CD4-positive, alpha-beta T cell treated with Interleukin-17A for 4 hours (primary cell): ENCODE measurements at regions not wholly inside any gene's neighbourhood (a gene's known extent, or its start where the extent isn't known, plus 50 kb on each side); places are given as distances from the start of the nearest gene placed in this dataset.
"Not testable (repeated sequence)": the region's sequence is repeated elsewhere in the genome, so short reads cannot be mapped to it uniquely, and the experiment has no call there.

Experiments
- DNase-seq: peaks from one replicate; pipeline ENCODE4 v3.0.0-alpha.2; 2020; ENCODE audit warnings: mixed read lengths

DNA sequence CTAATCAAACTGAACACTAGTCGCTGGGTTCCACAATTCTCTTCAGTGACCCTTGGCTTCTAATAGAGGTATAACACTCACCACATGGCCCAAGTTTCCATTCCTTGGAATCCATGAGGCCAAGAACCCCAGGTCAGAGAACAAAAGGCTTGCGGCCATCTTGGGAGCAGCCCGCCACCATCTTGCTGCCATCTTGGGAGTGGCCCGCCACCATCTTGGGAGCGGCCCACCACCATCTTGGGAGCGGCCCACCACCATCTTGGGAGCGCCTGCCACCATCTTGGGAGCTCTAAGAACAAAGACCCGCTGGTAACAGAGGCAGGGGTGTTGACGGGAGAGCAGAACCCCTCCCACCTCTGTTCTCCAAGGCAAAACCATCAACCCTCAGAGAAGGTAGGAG lies 493.4 kb downstream of the MATN1 start:
- DNase-seq = no peak

DNA sequence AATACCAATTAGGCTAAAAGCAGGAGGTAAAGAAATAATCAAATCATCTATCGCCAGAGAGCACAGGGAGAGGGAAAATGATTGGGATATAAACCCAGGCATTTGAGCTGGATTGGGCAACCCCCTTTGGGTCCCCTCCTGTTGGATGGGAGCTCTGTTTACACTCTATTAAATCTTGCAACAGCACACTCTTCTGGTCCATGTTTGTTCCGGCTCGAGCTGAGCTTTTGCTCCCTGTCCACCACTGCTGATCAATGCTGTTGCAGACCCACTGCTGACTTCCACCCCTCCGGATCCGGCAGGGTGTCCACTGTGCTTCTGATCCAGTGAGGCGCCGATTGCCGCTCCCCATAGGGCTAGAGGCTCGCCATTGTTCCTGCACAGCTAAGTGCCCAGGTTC lies 493.8 kb downstream of the MATN1 start:
- DNase-seq = no peak

DNA sequence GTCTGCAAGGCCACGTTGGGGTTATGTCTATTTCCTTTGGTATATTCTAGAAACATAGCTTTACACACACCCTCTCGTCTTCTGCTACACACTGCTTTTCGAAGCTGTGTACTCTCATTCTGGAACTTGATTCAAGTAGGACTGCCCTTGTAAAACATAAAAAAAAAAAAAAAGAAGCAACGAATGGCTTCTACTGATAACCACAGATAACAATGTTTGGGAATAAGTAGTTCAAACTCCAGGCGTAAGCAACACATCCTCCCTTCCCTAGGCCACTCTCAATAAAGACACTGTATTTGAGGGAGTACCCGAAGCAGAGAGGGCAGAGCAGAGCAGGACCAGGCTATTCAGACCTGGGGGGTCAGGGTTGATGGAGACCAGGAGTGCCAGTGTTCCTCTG lies 496.7 kb downstream of the MATN1 start:
- DNase-seq = no peak

DNA sequence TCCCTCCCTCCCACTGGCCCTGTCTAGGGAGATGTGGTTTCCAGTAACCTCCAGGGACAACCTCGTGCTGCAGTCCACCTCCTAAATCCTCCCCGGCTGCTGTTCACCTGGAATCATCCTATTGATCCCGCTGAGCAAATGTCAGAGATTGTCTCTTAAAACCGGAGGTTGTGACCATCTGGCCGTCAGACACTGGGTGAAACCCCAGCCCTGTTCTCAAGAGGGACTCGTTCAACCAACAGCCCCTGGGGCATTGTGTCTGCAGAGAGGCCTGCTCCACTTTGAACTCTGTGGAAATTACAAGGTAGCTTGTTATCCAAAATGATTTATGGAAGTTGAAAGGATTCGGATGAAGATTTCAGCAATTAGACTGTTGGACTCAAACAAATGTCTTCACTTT lies 498.0 kb downstream of the MATN1 start:
- DNase-seq = no peak

DNA sequence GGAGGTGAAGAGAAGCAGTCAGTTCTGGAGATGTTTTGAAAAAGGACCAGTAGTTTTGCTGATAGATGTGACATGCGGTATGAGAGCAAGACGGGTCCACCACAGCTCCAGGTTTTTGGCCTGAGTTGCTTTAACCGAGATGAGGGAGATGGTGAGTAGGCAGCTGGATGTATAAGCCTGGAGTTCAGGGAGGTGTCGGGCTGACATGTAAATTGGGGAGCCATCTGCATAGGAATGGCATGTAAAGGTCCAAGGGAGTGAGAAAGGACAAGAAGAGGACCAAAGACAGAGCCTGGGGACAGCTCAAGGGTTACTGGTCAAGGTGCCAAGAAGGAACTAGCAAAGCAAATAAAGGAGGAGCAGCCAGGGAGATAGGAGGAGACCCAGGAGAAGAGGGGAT lies 503.7 kb downstream of the MATN1 start:
- no peak for DNase-seq

DNA sequence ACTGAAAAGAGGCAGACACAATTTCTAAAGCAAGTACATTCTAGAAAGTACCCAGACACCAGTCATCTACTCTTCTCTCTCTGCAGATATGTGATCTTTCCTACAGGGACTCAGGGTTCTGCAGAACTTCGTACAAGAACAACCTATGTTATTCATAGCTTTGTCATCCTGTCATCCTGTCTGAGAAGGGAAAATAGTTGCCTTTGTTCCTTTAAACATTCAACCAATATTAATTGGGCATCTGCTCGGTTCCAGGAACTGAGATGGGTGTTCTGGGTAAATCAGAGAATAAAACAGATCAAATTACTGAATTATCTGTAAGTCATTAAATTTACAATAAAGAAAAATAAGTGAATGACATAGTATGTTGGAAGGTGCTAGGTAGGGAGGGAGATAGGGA lies 504.9 kb downstream of the MATN1 start:
- DNase-seq = no peak

DNA sequence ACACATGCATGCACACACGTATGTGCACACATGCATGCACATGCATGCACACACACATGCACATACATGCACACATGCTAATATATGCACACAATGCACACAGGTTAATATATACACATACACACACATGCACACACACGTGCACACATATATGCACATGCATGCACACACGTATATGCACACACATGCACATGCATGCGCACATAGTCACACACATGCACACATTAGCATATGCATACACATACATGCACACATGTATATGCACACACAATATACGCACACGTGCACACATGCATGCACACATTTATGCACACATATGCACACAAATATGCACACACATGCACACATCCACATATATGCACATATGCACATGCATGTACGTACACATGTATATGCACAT lies 506.8 kb downstream of the MATN1 start:
- no peak for DNase-seq

DNA sequence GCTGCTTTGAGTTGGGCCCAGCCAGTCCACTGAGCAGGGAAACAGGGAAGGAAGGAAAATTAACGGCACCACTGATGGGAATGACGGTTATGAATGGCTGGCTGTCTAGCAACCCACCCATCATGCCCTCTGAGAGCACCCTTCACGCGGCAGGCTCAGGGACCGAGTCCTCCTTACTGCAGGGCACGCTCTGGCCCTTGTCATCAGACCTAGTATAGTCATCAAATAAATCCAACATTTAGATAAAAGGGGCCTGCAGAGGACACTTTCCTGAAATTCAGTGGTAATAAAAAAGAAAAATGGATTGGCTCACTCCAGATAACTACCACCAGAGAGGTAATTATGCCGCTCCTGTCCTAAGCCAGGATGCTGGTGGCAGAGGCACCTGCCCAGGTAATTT lies 509.4 kb downstream of the MATN1 start:
- no peak for DNase-seq

DNA sequence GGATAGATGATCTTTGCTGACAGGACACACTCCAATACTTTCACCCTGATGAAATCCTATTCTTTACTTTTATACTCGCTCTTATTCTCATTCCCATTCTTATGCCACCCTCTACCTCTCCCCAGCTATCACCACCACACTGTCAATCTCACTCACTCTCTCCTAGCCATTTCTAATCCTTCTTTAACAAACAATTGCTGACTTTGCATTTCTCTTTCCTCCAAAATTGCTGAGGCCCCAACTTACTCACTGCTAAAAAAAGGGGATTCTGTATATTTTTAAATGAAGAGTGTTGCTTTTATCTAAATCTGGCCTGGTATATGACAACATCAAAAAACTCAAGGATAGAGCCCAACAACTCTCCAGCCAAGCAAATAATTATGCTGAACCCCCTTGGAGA lies 515.4 kb downstream of the MATN1 start:
- not testable (repeated sequence) for DNase-seq

DNA sequence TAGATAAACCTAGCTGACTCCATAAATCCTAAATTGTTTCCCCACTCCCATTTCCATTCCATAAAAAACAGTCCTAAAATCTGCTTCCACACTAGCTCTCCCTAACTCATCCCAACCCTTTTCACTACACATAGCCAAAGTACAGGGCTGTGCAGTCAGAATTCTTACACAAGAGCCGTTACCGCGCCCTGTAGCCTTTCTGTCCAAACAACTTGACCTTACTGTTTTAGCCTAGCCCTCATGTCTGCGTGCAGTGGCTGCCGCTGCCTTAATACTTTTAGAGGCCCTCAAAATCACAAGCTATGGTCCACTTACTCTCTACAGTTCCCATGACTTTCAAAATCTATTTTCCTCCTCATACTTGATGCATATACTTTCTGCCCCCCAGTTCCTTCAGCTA lies 516.8 kb downstream of the MATN1 start:
- DNase-seq = not testable (repeated sequence)

DNA sequence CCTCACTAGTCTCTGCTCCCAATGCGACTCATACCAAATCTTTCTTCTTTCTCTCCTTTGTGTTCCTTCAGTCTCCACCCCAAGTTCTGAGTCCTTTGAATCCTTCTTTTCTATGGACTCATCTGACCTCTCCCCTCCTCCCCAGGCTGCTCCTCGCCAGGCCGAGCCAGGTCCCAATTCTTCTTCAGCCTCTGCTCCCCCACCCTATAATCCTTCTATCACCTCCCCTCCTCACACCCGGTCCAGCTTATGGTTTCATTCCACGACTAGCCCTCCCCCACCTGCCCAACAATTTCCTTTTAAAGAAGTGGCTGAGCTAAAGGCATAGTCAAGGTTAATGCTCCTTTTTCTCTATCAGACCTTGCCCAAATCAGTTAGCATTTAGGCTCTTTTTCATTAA lies 518.5 kb downstream of the MATN1 start:
- not testable (repeated sequence) for DNase-seq

DNA sequence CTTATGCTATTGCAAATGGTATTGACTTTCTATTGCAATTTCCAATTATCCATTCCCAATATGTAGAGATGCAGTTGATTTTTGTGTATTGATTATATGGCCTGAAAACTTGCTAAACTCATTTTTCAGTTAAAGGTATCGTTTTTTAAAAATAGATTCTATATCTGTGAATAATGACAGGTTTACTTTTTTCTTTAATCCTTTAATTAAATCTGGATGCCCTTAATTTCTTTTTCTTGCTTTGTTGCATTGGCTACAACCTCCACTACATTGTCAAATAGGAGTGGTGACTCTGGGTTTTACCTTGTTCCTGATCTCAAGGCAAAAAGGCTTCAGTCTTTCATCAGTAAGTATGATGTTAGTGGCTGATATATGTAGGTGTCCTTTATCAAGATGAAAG lies 522.4 kb downstream of the MATN1 start:
- no peak for DNase-seq

DNA sequence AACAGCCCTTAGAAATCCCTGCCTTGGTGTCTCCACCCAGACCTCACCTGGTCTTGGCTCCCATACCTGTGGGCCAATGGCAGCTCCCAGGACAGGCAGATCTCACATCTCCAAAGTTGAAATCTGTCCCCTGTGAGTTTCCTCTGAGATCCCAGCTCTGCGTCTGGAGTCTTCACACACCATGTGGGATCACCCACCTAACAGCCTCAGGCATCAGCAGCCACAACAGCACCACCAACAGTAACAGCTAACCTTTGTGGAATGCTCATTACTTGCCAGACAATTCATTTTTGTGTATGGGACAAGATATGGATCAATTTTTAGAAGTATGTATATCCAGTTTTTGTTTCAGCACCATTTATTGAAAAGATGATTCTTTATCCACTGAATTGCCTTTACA lies 523.2 kb downstream of the MATN1 start:
- no peak for DNase-seq

DNA sequence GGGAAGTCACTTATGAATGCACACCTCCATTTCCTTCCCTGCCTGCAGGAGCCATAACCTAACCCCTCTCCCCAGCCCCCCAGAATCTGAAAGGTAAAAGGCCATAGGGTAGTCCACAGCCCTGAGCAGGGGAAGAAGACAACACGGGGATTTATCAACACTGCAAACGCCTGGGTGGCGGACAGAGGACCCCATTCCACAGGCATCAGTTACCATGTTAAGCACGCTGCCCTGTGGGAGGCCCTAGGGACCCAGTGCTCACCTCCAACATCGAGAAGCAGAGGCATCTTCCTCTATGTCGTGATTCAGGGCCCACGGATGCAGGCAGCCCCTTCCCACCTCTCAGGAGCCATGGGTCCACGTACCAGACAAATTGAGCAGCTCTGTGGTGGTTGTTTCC lies 523.8 kb downstream of the MATN1 start:
- DNase-seq = no peak

DNA sequence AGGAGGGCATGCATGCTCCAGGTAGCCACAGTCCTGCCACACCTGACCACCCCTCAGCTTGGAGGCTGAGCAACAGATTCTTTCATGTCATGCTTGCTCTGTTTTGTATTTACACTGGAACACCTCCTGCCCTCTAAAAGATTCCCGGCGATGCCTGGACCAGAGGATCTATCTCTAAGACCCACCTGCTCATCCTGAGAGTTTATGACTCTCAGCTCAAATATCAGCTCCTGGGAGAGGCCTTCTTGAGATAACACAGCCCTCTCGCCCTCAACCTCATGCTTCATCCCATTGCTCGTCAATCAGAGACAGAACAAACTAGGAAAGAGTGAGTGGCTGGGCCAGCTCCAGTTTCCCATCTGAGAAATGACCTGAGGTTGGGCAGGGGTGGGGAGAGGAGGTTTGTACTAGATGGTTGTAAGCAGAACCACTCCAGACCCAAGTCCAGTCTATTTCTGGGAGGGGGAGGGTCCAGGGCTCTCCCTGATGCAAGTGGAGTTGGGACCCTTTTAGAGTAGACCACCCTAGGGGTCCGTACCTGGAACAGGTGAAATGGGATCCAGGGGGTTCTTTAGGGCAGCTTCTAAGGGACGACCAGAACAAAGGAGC lies 524.5 kb downstream of the MATN1 start:
- DNase-seq = no peak

DNA sequence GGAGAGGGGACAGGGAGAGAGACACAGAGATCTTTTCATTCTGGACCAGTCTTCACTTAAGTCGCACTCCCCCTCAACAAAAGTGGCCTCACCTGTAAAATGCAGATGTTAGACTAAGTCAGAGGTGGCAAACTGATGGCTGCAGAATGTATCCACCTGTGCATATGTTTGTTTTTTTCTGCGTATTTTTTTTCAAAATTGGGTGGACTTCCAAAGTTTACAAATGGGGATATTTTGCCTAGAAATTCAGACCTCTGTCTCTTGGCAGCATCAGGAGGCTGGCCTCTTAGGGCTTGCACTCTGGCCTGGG lies 525.0 kb downstream of the MATN1 start:
- DNase-seq = no peak

DNA sequence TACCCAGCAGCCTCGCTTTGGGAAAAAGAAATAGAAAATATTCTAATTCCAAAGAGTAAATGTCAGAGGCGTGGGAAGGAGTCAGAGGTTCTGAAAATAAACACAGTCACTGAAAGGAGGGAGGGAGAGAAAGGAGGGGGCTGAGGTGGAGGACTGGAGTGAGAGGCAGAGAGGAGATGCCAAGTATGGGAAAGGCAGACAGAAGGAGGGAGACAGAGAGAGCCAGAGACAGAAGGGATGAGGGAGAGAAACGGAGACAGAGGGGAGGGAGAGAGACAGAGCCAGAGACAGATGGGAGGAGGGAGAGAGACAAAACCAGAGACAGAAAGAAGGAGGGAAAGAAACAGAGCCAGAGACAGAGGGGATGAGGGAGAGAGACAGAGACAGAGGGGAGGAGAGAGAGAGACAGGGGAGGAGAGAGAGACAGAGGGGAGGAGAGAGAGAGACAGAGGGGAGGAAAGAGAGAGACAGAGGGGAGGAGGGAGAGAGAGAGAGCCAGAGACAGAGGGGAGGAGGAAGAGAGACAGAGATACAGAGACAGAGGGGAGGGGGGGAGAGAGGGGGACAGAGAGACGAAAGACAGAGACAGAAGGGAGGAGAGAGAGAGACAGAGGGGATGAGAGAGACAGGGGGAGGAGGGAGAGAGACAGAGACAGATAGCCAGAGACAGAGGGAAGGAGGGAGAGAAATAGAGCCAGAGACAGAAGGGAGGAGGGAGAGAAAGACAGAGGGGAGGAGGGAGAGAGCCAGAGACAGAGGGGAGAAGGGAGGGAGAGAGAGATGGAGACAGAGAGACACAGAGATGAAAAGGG lies 525.5 kb downstream of the MATN1 start:
- no peak for DNase-seq

DNA sequence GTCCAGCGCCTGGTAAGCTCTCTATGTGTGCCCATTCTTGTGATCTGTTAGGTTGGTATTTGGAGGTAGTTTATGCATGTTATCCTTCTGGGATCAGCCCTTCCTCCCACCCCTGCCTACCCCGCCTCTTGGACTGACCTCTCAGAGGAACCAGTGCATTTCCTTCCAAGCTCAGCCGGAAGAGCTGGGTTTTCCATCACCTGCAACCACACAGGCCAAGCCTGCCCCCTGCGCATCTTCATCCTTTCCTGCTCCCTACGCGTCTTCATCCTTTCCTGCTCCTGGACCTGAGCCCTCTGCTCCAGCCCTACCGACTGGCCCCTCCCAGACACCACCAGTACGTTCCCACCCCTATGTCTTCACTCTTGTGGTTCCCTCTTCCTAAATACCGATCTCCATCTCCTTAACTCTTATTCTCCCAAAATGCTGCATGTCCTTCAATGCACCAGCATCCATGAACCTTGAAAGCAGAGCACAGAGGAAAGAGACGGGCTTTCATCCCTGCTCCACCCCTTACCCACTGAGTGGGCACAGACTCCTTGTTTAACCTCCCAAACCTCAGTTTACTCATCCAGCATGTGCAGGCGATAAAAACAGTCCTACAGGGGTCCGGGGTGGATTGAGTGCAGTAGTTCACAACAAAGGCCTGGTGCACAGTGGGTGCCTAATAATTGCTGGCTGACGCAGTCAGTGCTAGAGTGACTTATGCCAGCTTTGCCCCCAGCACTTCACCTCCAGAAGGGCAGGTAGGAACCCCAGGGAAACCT lies 526.3 kb downstream of the MATN1 start:
- DNase-seq = no peak

DNA sequence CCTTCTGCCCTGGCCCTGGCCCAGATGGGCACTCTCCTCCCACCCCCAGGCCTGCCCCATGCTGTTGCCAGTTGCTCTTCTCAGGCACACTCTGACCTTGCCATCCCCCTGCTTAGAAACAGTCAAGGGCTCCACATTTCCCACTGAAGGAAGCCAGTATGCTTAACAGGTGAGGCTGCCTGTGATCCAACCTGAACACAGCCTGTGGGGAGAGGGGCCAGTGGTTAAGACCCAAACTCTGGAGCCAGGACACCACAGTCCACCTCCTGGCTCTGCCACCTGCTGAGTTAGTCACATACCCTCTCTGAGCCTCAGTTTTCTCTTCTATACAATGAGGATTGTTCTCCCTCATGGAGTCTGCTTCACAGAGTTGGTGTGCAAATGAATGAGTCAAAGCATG lies 526.9 kb downstream of the MATN1 start:
- no peak for DNase-seq

DNA sequence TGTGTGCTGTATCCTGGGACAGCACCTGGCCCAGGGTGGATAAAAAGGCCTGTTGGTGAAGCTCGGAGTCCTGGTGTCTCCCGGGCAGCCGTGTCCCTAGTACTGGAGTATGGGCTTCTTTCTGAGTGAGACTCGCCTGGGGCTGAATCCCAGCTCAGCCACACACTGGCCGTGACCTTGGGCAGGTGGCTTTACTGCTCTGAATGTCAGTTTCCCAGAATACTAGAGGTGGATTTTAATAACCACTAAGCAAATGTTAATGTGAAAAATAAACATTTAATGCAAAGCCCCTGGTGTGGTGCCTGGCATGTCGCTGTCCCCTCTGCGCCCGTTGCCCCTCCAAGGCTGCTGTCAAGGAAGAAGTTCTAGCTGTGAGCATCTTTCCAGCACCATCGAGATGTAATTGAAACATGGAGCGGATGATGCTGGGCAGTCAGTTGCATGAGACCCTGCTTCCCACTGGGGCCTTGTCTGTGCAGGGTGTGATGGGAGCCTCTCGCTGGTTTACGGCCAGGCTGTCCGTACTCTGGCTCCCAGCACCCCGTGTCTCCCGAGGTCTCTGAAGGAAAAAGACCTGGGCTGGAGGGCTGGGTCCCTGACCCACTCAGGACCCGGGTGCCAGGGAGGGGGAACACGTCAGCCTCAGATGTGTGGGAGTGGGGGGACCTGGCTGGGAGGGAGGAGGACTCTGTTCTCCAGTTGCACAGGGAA lies 527.8 kb downstream of the MATN1 start:
- no peak for DNase-seq

DNA sequence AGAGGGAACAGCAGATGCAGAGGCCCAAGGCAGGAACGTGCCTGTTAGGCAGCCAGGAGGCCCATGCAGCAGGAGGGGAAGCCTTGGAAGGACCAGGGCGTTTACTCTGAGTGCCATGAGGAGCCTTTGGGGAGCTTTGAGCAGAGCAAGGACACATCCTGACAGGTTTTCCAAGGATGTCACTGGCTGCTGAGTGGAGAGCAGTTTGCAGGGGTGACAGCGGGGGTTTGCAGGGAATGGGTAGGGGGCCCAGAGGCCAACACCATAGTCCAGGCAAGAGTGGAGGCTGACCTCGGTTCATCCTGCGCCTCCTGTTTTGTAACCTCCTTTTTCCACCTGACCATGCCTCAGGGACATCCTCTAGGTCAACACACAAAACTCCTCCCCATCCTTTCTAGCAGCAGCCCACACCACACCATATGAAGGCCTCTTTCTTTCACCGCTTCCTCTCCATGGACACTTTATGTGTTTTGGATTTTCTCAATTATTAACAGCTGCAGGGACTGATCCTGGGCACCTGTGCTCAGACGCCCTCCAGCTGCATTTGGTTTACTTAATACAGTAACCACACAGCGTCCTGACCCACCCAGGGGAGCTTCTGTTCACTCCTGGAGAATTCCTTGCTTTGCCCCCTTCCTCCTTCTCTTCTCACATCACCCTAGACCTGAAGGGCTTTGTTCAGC lies 528.5 kb downstream of the MATN1 start:
- no peak for DNase-seq

DNA sequence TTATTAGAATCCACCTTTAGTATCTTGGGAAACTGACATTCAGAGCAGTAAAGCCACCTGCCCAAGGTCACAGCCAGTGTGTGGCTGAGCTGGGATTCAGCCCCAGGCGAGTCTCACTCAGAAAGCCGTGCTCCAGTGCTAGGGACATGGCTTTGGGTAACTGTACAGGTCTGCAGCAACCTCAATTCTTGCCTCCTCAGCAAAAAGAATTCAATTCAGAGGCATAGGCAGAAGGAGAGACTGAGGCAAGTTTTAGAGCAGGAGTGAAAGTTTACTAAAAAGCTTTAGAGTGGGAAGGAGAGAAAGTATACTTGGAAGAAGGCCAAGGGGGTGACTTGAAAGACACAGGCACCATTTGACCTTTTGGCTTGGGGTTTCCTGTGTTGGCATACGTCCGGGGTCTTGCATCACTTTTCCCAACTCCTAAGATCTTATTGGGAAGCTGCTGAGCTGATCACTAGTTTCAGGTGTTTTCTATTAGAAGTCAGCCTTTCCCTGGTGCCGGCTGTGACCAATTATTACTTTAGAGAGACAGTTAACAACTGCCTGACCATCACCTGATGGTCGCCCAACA lies 529.3 kb downstream of the MATN1 start:
- no peak for DNase-seq
